Keratinocyte (primary cell): ENCODE measurements at regions not wholly inside any gene's neighbourhood (a gene's known extent, or its start where the extent isn't known, plus 50 kb on each side); places are given as distances from the start of the nearest gene placed in this dataset.

Source experiments
- DNase-seq: peaks from one replicate; pipeline ENCODE4 v3.0.0-alpha.2; 2011; ENCODE audit warnings: low read depth, missing footprints, low spot score
- FAIRE-seq: peaks from 2 replicates; lab custom pipeline; 2011; peaks lifted over from hg19 to GRCh38; lab: Jason Lieb, UNC
- H2AFZ ChIP-seq: 2 replicates; pipeline ENCODE4 v1.6.0; 2012; ENCODE audit warnings: low read length, control low read depth, inconsistent platforms; ENCODE audit not compliant: control insufficient read depth
- H3K27ac ChIP-seq: 2 replicates; pipeline ENCODE4 v1.5.1; 2011; ENCODE audit warnings: low read length; ENCODE audit not compliant: control insufficient read depth, insufficient read depth
- H3K27me3 ChIP-seq: 3 replicates; pipeline ENCODE4 v1.6.0; 2011; ENCODE audit warnings: low read length; ENCODE audit not compliant: control insufficient read depth, insufficient read depth; ENCODE audit errors: extremely low read depth
- H3K36me3 ChIP-seq, 2 experiments: 2 replicates in 1 of 2; 3 replicates in 1 of 2; pipeline ENCODE4 v1.5.1; 2011; ENCODE audit warnings: low read length in 2 of 2, mild to moderate bottlenecking in 1 of 2; ENCODE audit not compliant: control insufficient read depth in 2 of 2, insufficient read depth in 2 of 2; ENCODE audit errors: extremely low read depth in 1 of 2
- H3K4me1 ChIP-seq: 3 replicates; pipeline ENCODE4 v1.5.1; 2011; ENCODE audit warnings: low read length; ENCODE audit not compliant: control insufficient read depth, insufficient read depth; ENCODE audit errors: extremely low read depth
- H3K4me2 ChIP-seq: 3 replicates; pipeline ENCODE4 v1.6.0; 2011; ENCODE audit warnings: low read depth, low read length; ENCODE audit not compliant: control insufficient read depth, insufficient read depth; ENCODE audit errors: extremely low read depth
- H3K4me3 ChIP-seq, 3 experiments: fragments of 200-600 bp in 1 of 3; sonication (generic) in 1 of 3; 2 replicates in 2 of 3; 3 replicates in 1 of 3; pipeline ENCODE4 v1.5.1; 2011 to 2016; ENCODE audit warnings: low read length in 3 of 3, mild to moderate bottlenecking in 3 of 3, control low read depth in 2 of 3, inconsistent platforms in 1 of 3, low read depth in 1 of 3, mixed read lengths in 1 of 3, mixed run types in 1 of 3, moderate library complexity in 1 of 3; ENCODE audit not compliant: control insufficient read depth in 2 of 3, insufficient read depth in 2 of 3; ENCODE audit errors: extremely low read depth in 1 of 3
- H3K79me2 ChIP-seq: 2 replicates; pipeline ENCODE4 v1.6.0; 2012; ENCODE audit warnings: low read length; ENCODE audit not compliant: control insufficient read depth, insufficient read depth
- H3K9ac ChIP-seq: 3 replicates; pipeline ENCODE4 v1.6.0; 2011; ENCODE audit warnings: low read length; ENCODE audit not compliant: control insufficient read depth, insufficient read depth; ENCODE audit errors: extremely low read depth
- H3K9me1 ChIP-seq: 3 replicates; pipeline ENCODE4 v1.6.0; 2011; ENCODE audit warnings: low read length; ENCODE audit not compliant: control insufficient read depth, insufficient read depth; ENCODE audit errors: extremely low read depth
- H3K9me3 ChIP-seq: 2 replicates; pipeline ENCODE4 v1.5.1; 2012; ENCODE audit warnings: low read depth, low read length; ENCODE audit not compliant: control insufficient read depth
- H4K20me1 ChIP-seq: 3 replicates; pipeline ENCODE4 v1.6.0; 2011; ENCODE audit warnings: low read length; ENCODE audit not compliant: control insufficient read depth, insufficient read depth; ENCODE audit errors: extremely low read depth
- CTCF ChIP-seq, 3 experiments: IDR thresholded peaks in 1 of 3; conservative IDR thresholded peaks in 1 of 3; optimal IDR thresholded peaks in 1 of 3; 2 replicates in 2 of 3; 3 replicates in 1 of 3; pipeline versions ENCODE3 to v1.5.1; 2011; ENCODE audit warnings: low read length in 3 of 3, mild to moderate bottlenecking in 3 of 3, moderate library complexity in 2 of 3, control low read depth in 1 of 3, inconsistent platforms in 1 of 3; ENCODE audit not compliant: insufficient read depth in 2 of 3; ENCODE audit errors: extremely low read depth in 1 of 3
- EZH2 ChIP-seq: IDR thresholded peaks from one replicate; pipeline ENCODE4 v1.6.1; 2012; ENCODE audit warnings: inconsistent platforms, mild to moderate bottlenecking, low read length, moderate library complexity
- dilution Hi-C: fragments of 300-500 bp; cut with MboI; formaldehyde crosslinking; loops from one replicate; pipeline ENCODE4 v1.7.0; 2020; ENCODE audit warnings: low sequenced_read_pairs; ENCODE audit not compliant: extremely low pct_ligation_motif_present

- Histone ChIP-seq H3K9me1 (no peaks in the 10 kb centered on the region), H3K4me1 (no peaks in the 10 kb centered on the region), H3K4me3 (no peak overlapping the region), H3K9ac (no peak overlapping the region), H3K27ac (no peak overlapping the region), H2AFZ (no peak overlapping the region), H3K79me2 (no peaks in the 10 kb centered on the region), H3K4me2 (no peak overlapping the region), H3K36me3 (no peaks in the 10 kb centered on the region), H4K20me1 (no peaks in the 10 kb centered on the region), H3K27me3 (no peaks in the 10 kb centered on the region), H3K9me3 (no peaks in the 10 kb centered on the region)
- dilution Hi-C loops: no loop called here
- TF ChIP-seq EZH2: no peak
- TF ChIP-seq CTCF (optimal IDR thresholded peaks at IDR 0.05 in 1 of 3, IDR thresholded peaks at IDR 0.05 in 1 of 3, conservative IDR thresholded peaks at IDR 0.05 in 1 of 3; ENCODE audit: extremely low read depth in 1 of 3, insufficient read depth in 2 of 3, low read length in 3 of 3): no peak
- FAIRE-seq: no peak
- no peak for DNase-seq
Measured at GRCh38 chr14:43898687-43899086, 608.4 kb downstream of the FSCB start.

- Histone ChIP-seq H3K9ac (no peak overlapping the region), H3K79me2 (no peaks in the 10 kb centered on the region), H3K4me1 (no peaks in the 10 kb centered on the region), H3K9me1 (no peaks in the 10 kb centered on the region), H3K4me3 (no peak overlapping the region), H3K4me2 (no peak overlapping the region), H4K20me1 (no peaks in the 10 kb centered on the region), H3K27me3 (no peaks in the 10 kb centered on the region), H3K36me3 (no peaks in the 10 kb centered on the region), H3K9me3 (no peaks in the 10 kb centered on the region), H2AFZ (no peak overlapping the region), H3K27ac (no peak overlapping the region)
- dilution Hi-C loops: no loop called here
- DNase-seq: no peak
- TF ChIP-seq CTCF (optimal IDR thresholded peaks at IDR 0.05 in 1 of 3, IDR thresholded peaks at IDR 0.05 in 1 of 3, conservative IDR thresholded peaks at IDR 0.05 in 1 of 3; ENCODE audit: extremely low read depth in 1 of 3, insufficient read depth in 2 of 3, low read length in 3 of 3) (no peak), EZH2 (no peak)
- FAIRE-seq: no peak
Measured at GRCh38 chr14:43896044-43896443, 611.0 kb downstream of the FSCB start.
